GM12878 (cell line): ENCODE measurements at regions not wholly inside any gene's neighbourhood (a gene's known extent, or its start where the extent isn't known, plus 50 kb on each side); places are given as distances from the start of the nearest gene placed in this dataset.

ENCODE experiments used
- ATAC-seq: fragments of 200-7000 bp; cut with Tn5 transposase; 3 replicates; pipeline ENCODE4 v1.9.1; 2020; ENCODE audit warnings: mild to moderate bottlenecking, moderate library complexity
- BruUV-seq: library from RNA; stranded (reverse); fragments of 400-500 nt; replicated peaks from 2 replicates; lab custom pipeline; 2021; lab: Mats Ljungman, UMichigan
- CTCF ChIA-PET: fragments of 300-600 bp; sonication (Branson Sonifier 250); formaldehyde crosslinking; extraction: SDS; loops from one replicate; lab custom pipeline; 2021; ENCODE audit warnings: inconsistent platforms; lab: Yijun Ruan, JAX
- POLR2A ChIA-PET: fragments of 350-600 bp; formaldehyde crosslinking; extraction: SDS; loops from one replicate; lab custom pipeline; 2021; ENCODE audit warnings: inconsistent platforms; lab: Charles Lee
- RAD21 ChIA-PET: fragments of 300-600 bp; sonication (Branson Sonifier 250); formaldehyde crosslinking; loops from one replicate; lab custom pipeline; 2023; ENCODE audit warnings: antibody characterized with exemption; ENCODE audit not compliant: unreplicated experiment; lab: Charles Lee
- SMC1A ChIA-PET: fragments of 300-600 bp; sonication (Branson Sonifier 250); formaldehyde crosslinking; loops from one replicate; lab custom pipeline; 2023; ENCODE audit not compliant: unreplicated experiment, uncharacterized antibody; lab: Charles Lee
- DNase-seq: peaks from one replicate; pipeline ENCODE4 v3.0.0-alpha.2; 2011; ENCODE audit warnings: low read depth, low spot score
- FAIRE-seq: peaks from 3 replicates; lab custom pipeline; 2011; peaks lifted over from hg19 to GRCh38; lab: Jason Lieb, UNC
- H2AFZ ChIP-seq: 2 replicates; pipeline ENCODE4 v1.6.0; 2011; ENCODE audit warnings: low read depth, low read length, control low read depth; ENCODE audit not compliant: control insufficient read depth
- H3K27ac ChIP-seq: 2 replicates; pipeline ENCODE4 v1.5.1; 2011; ENCODE audit warnings: control low read depth; ENCODE audit not compliant: control insufficient read depth, insufficient read depth
- H3K27me3 ChIP-seq, 2 experiments: replicated peaks in 1 of 2; 2 replicates each; pipeline versions ENCODE4 v1.6.0 to v1.6.1; 2011; ENCODE audit warnings: low read length in 1 of 2; ENCODE audit not compliant: control insufficient read depth in 2 of 2, insufficient read depth in 2 of 2
- H3K36me3 ChIP-seq, 2 experiments: 2 replicates each; pipeline ENCODE4 v1.5.1; 2011; ENCODE audit warnings: low read length in 1 of 2; ENCODE audit not compliant: control insufficient read depth in 2 of 2, insufficient read depth in 2 of 2
- H3K4me1 ChIP-seq: 2 replicates; pipeline ENCODE4 v1.6.1; 2011; ENCODE audit warnings: mild to moderate bottlenecking, low read length, moderate library complexity, mixed read lengths; ENCODE audit not compliant: control insufficient read depth, insufficient read depth
- H3K4me2 ChIP-seq: 2 replicates; pipeline ENCODE4 v1.6.0; 2011; ENCODE audit warnings: control low read depth; ENCODE audit not compliant: control insufficient read depth, insufficient read depth
- H3K4me3 ChIP-seq: fragments of 200-600 bp; sonication (generic); 2 replicates; pipeline ENCODE4 v1.5.1; 2016
- H3K79me2 ChIP-seq: 2 replicates; pipeline ENCODE4 v1.6.0; 2011; ENCODE audit warnings: low read length; ENCODE audit not compliant: control insufficient read depth, insufficient read depth
- H3K9ac ChIP-seq: 2 replicates; pipeline ENCODE4 v1.8.0; 2011; ENCODE audit warnings: low read length, control low read depth, mixed read lengths; ENCODE audit not compliant: control insufficient read depth, insufficient read depth
- H3K9me3 ChIP-seq: replicated peaks from 3 replicates; pipeline ENCODE4 v1.5.1; 2011; ENCODE audit warnings: mild to moderate bottlenecking, low read length; ENCODE audit not compliant: control insufficient read depth, insufficient read depth
- H4K20me1 ChIP-seq: 2 replicates; pipeline ENCODE4 v1.6.0; 2011; ENCODE audit not compliant: control insufficient read depth, insufficient read depth
- ASH2L ChIP-seq: fragments of 300-600, 200-600 bp; sonication (generic); IDR thresholded peaks from 2 replicates; pipeline ENCODE4 v1.6.1; 2017; ENCODE audit warnings: low read depth, mild to moderate bottlenecking, borderline replicate concordance
- BHLHE40 ChIP-seq, 2 experiments: fragments of 450-650 bp in 1 of 2; IDR thresholded peaks; 2 replicates each; pipeline ENCODE4 v1.6.1; 2011 to 2017; ENCODE audit warnings: low read depth in 2 of 2, borderline replicate concordance in 1 of 2, improper control_type of control experiment in 1 of 2, low read length in 1 of 2, mild to moderate bottlenecking in 1 of 2
- CBFB ChIP-seq: IDR thresholded peaks from 2 replicates; pipeline ENCODE4 v1.6.1; 2016; ENCODE audit warnings: antibody characterized with exemption, low read depth
- FOXK2 ChIP-seq: fragments of 450-650 bp; IDR thresholded peaks from 2 replicates; pipeline ENCODE4 v1.6.1; 2017; ENCODE audit warnings: mild to moderate bottlenecking, moderate library complexity
- HDAC2 ChIP-seq: fragments of 200-600 bp; sonication (generic); IDR thresholded peaks from 2 replicates; pipeline ENCODE4 v1.6.1; 2017
- HDAC6 ChIP-seq: fragments of 200-600 bp; sonication (generic); IDR thresholded peaks from one replicate; pipeline ENCODE4 v1.8.0; 2017; ENCODE audit warnings: antibody characterized with exemption; ENCODE audit not compliant: unreplicated experiment
- KAT2A ChIP-seq: conservative IDR thresholded peaks from 2 replicates; pipeline ENCODE4 v1.6.1; 2011; ENCODE audit warnings: low read depth, low read length; ENCODE audit not compliant: control insufficient read depth
- KLF5 ChIP-seq: fragments of 450-650 bp; IDR thresholded peaks from 2 replicates; pipeline ENCODE4 v1.6.1; 2014; ENCODE audit warnings: mild to moderate bottlenecking; ENCODE audit not compliant: partially characterized antibody
- MXI1 ChIP-seq: fragments of 150-350 bp; IDR thresholded peaks from 2 replicates; pipeline ENCODE4 v1.6.1; 2011; ENCODE audit warnings: low read depth, mild to moderate bottlenecking, inconsistent platforms, low read length, improper control_type of control experiment
- MYB ChIP-seq: fragments of 150-350 bp; IDR thresholded peaks from 2 replicates; pipeline ENCODE4 v1.6.1; 2014; ENCODE audit warnings: mild to moderate bottlenecking, low read depth, low read length, borderline replicate concordance
- MYC ChIP-seq: IDR thresholded peaks from 2 replicates; pipeline ENCODE4 v1.6.1; 2011; ENCODE audit warnings: mild to moderate bottlenecking, low read length, moderate library complexity, inconsistent platforms; ENCODE audit not compliant: insufficient read depth, insufficient replicate concordance, insufficient read length, severe bottlenecking
- NR2F1 ChIP-seq: fragments of 450-650 bp; conservative IDR thresholded peaks from 2 replicates; pipeline ENCODE4 v1.6.1; 2017; ENCODE audit warnings: mild to moderate bottlenecking
- RAD21 ChIP-seq: IDR thresholded peaks from 2 replicates; pipeline ENCODE4 v1.6.1; 2011; ENCODE audit warnings: mild to moderate bottlenecking, low read depth, low read length, moderate library complexity; ENCODE audit not compliant: insufficient read depth
- TCF12 ChIP-seq: IDR thresholded peaks from 2 replicates; pipeline ENCODE4 v1.6.1; 2011; ENCODE audit warnings: low read depth, mild to moderate bottlenecking, low read length
- YY1 ChIP-seq: IDR thresholded peaks from 2 replicates; pipeline ENCODE4 v1.6.1; 2011; ENCODE audit warnings: low read depth, mild to moderate bottlenecking, low read length
- ZNF217 ChIP-seq: fragments of 450-650 bp; IDR thresholded peaks from 2 replicates; pipeline ENCODE4 v1.6.1; 2017; ENCODE audit warnings: antibody characterized with exemption, mild to moderate bottlenecking
- WGBS: methylation state at CpG from one replicate; pipeline ENCODE4 v1.1.6; 2016; ENCODE audit warnings: low lambda C conversion rate; ENCODE audit not compliant: insufficient replicate concordance, insufficient coverage; ENCODE audit errors: missing lambda C conversion rate; 5-methylcytosine and 5-hydroxymethylcytosine counted together
- in situ Hi-C: fragments of 300-500 bp; cut with MboI; formaldehyde crosslinking; loops from 9 replicates; pipeline ENCODE4 v1.14.3; 2018; ENCODE audit warnings: mixed read lengths
- intact Hi-C: fragments of 100-400 bp; cut with micrococcal nuclease; formaldehyde crosslinking; loops from one replicate; pipeline ENCODE4 v1.14.2; 2022; ENCODE audit not compliant: unreplicated experiment
- TF ChIP-seq, protein P1 (sequence below): IDR thresholded peaks from 2 replicates; pipeline ENCODE4 v1.6.1; 2011; ENCODE audit warnings: borderline replicate concordance, low read depth, mild to moderate bottlenecking, moderate library complexity, mixed read lengths, low read length; ENCODE audit not compliant: insufficient read depth; ENCODE audit errors: extremely low read length
- TF ChIP-seq, protein P2 (sequence below): IDR thresholded peaks from 2 replicates; pipeline ENCODE4 v1.6.1; 2011; ENCODE audit warnings: low read depth, mild to moderate bottlenecking, low read length, moderate library complexity, borderline replicate concordance; ENCODE audit errors: extremely low read depth

DNA sequence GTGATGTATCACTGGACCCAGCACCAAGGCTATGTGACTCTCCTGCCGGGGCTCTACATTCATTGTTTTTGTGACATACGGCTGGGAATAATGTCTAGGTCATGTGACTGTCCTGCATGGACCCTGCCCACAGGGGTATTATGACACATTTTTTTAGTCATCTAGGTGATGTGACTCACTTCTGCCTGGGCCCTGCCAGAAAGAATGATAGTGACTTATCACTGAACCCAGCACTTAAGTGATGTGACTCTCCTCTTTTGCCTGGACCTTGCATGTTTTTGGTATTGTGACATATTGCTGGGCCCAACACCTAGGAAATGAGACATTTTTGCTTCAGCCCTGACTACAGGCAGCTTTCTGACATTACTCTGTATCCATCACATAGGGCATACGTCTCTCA, 51.1 kb upstream of the ZNF107 start:
- in situ Hi-C loops = no loop called here
- SMC1A ChIA-PET = no interaction called here
- H3K36me3 ChIP-seq = no peaks in the 10 kb centered on the region
- BruUV-seq = no TSS peak
- no peaks in the 10 kb centered on the region for H3K27me3 ChIP-seq
- WGBS = 29% methylated on average over 3 of the region's 3 CpGs
- H3K4me1 ChIP-seq = no peaks in the 10 kb centered on the region
- no peak overlapping the region for H3K4me3 ChIP-seq
- FAIRE-seq (no peak), ATAC-seq (no peak), DNase-seq (no peak)
- CTCF ChIA-PET = interaction anchor here (0.6 kb wide), 1 partner anchor 292 kb away, joined by 3 read pairs; no protein-coding TSS in a partner anchor
- H3K4me2 ChIP-seq = no peak overlapping the region
- H3K9me3 ChIP-seq = peaks cover 3% of the 10 kb centered on the region
- RAD21 ChIA-PET = no interaction called here
- no peak overlapping the region for H3K9ac ChIP-seq
- H2AFZ ChIP-seq = no peak overlapping the region
- POLR2A ChIA-PET = no interaction called here
- no peaks in the 10 kb centered on the region for H3K79me2 ChIP-seq
- H3K27ac ChIP-seq = no peak overlapping the region
- H4K20me1 ChIP-seq = no peaks in the 10 kb centered on the region
- intact Hi-C loops = no loop called here
- TF ChIP-seq KLF5 = no peak
- no peak for TF ChIP-seq BHLHE40 (IDR thresholded peaks at IDR 0.05; ENCODE audit: borderline replicate concordance in 1 of 2, low read depth in 2 of 2, low read length in 1 of 2)
- TF ChIP-seq NR2F1 = no peak
- no peak for TF ChIP-seq CBFB
- TF ChIP-seq HDAC2 = no peak
- no peak for TF ChIP-seq ASH2L
- no peak for TF ChIP-seq HDAC6
- TF ChIP-seq TCF12 = no peak

DNA sequence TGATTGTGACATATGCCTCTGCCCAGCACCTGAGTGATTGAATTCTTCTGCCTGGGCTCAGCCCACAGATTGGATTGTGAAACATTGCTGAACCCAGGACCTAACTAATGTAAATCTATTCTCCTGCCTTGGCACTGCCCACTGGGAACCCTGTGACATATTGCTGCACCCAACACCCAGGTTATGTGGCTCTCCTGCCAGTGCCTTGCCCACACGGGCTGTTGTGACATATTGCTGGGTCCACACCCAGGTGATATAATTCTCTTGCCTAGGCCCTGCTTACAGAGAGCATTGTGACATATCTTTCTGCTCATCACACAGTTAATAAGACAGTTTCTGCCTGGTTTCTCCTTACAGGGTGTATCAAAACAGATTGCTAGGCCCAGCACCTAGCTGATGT, 50.8 kb upstream of the ZNF680 start:
- Histone ChIP-seq H3K27me3 (no peaks in the 10 kb centered on the region), H4K20me1 (no peaks in the 10 kb centered on the region), H3K4me1 (no peaks in the 10 kb centered on the region), H3K36me3 (no peaks in the 10 kb centered on the region), H2AFZ (no peak overlapping the region), H3K4me3 (no peak overlapping the region), H3K27ac (no peak overlapping the region), H3K9ac (no peak overlapping the region), H3K9me3 (no peaks in the 10 kb centered on the region; the same call in 2 of the 3 replicates), H3K79me2 (no peaks in the 10 kb centered on the region), H3K4me2 (no peak overlapping the region)
- POLR2A ChIA-PET = no interaction called here
- 8% methylated on average over 1 of the region's 1 CpG for WGBS
- RAD21 ChIA-PET = no interaction called here
- intact Hi-C loops (no loop called here), in situ Hi-C loops (no loop called here)
- no TSS peak for BruUV-seq
- CTCF ChIA-PET = no interaction called here
- ATAC-seq (no peak), FAIRE-seq (no peak), DNase-seq (no peak)
- SMC1A ChIA-PET = no interaction called here
- TF ChIP-seq TCF12 (no peak), KAT2A (no peak), MYB (no peak), FOXK2 (no peak), RAD21 (no peak), MXI1 (no peak), ZNF217 (no peak), MYC (no peak), YY1 (no peak)
- TF ChIP-seq, protein P1, sequence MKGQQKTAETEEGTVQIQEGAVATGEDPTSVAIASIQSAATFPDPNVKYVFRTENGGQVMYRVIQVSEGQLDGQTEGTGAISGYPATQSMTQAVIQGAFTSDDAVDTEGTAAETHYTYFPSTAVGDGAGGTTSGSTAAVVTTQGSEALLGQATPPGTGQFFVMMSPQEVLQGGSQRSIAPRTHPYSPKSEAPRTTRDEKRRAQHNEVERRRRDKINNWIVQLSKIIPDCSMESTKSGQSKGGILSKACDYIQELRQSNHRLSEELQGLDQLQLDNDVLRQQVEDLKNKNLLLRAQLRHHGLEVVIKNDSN = no peak
- TF ChIP-seq, protein P2, sequence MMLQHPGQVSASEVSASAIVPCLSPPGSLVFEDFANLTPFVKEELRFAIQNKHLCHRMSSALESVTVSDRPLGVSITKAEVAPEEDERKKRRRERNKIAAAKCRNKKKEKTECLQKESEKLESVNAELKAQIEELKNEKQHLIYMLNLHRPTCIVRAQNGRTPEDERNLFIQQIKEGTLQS = no peak
